HK-2 (cell line): ENCODE measurements at regions not wholly inside any gene's neighbourhood (a gene's known extent, or its start where the extent isn't known, plus 50 kb on each side); places are given as distances from the start of the nearest gene placed in this dataset.

Experiments used
- DNase-seq: peaks from one replicate; pipeline ENCODE4 v3.0.0-alpha.2; 2018; ENCODE audit not compliant: unreplicated experiment

DNA sequence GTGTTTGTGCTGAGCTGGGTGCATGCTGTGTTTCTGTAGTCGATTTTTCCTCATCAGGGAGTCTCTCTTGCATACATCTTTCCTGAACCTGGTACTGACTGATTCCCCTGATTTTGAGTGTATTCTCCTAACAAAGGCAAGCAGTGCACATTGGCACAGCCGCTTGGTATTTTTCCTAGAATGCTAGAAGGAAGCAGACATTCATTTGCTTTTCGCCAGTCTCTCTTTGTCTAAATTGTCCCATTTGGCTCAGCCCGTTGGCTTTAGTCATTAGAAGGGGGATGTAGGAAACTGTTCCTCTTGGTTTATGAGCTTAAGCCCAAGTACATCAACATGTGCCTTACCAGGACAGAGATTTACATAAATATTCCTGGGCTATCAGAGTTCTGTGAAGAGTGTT is 266.1 kb upstream of the TMTC4 start:
- DNase-seq = no peak

DNA sequence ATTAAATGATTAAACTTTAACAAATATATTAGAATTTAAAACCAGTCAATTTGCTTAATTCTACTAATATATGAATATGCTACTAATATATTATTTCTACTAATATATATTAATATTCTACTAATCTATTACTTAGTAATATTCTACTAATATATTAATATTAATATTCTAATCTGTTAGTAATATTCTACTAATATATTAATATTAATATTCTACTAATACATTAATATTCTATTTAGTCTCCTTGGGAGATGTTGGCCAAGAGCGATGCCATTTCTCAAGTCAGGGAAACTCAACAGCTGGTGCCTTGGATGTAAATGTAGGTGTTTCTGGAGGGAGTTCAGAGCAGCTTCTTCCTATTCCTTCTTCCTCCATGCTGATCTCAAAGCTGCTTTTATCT is 259.2 kb upstream of the TMTC4 start:
- no peak for DNase-seq

DNA sequence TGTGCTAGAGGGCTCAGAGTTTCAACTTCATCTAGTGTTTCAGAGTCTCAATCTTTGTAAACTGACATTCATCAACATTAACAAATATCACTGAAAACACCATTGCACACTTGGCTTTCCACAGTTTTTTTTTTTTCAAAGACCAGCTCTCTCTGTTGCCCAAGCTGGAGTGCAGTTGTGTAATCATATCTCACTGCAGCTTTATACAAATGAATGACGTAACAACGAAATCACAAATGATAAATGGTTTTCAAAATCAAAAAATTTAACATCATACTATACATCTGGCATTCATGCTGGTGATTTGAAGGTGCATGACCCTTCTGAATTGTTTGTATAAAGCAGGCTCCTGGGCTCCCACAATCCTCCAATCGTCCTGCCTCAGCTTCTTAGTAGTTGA is 248.0 kb upstream of the TMTC4 start:
- no peak for DNase-seq

DNA sequence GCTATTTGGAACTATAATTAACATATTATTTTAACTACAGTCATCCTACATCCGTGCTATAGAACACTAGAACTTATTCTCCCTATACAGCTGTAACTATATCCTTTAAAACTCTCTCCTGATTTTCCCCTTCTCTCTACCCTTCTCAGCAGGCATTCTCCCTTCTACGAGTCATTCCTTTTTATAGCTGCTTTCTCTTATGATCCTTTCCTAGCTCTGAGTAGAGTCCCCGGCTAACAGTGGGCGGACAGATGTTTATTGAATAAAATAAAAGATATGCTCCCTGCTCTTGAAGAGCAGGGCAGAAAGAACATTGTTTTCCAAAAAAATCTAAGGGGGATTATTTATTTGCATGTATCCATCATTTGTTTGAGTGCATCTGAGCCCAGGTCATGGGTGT is 246.5 kb upstream of the TMTC4 start:
- DNase-seq = no peak

DNA sequence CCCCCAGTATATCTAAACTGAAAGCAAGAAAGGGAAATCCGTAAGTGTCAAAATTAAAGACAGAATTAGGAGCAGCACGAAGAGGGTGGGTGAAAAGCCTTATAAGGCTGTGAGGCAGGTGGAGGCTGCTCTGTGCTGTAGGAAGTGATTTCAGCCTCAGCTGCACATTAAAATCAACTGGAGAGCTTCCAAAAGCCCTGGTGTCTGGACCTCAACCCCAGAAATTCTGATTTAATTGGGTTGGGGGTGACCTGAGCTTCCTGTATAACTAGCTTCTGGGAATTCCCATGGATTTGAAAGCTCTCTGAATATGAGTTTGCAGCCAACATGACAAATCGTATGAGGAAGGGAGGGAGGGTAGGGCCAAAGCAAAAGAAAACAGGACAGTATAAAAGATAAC is 242.4 kb upstream of the TMTC4 start:
- DNase-seq = no peak

DNA sequence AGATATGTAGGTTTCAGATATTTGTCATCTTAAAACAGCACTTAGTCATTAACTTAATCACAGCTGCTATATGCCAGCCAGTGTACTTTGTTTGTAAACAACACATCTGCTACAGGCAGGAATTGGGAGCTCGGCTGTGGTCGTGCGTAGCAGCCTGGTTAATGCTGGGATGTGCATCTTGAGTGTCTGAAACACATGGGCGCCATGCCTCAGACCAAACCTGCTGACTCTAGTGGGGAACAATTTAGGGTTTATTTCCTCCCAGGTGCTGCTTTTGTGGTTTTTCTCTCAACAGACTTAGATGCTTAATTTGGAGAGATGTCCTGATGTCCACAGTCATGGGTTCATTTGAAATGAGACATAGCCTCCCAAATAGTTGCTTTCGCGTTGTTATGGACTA is 238.5 kb upstream of the TMTC4 start:
- no peak for DNase-seq

DNA sequence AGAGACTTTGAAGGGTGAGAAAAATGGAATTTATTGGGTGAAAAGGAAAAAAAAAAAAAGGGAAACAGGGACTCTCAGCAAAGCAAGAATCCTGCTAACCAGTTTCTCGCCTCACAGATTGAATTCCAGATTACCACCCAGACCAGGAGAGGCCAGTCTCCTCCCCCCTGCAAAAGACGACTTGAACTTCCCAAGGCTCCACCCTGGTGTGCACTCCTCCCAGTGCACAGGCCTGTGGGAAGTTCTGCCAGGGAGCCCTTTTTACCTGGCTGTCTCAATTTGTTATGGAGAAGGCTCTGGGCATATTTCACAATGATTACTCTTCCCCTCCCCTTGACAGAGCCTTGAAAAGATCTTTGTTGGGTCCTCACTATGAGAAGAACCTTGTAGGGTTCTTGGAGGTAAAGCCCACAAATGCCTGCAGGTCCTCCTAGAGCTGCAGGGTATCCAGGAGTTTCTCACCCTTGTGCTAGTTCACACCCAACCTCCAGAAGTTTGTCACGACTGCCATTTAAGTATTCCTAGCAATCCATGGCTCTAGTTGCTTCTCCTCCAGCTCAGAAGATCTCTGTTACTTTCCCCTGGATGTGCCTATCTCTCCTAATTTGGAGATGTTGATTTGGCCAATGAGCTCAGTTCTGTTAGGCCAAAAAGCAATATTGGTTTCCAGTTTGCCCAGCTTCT is 229.8 kb upstream of the TMTC4 start:
- DNase-seq = no peak

DNA sequence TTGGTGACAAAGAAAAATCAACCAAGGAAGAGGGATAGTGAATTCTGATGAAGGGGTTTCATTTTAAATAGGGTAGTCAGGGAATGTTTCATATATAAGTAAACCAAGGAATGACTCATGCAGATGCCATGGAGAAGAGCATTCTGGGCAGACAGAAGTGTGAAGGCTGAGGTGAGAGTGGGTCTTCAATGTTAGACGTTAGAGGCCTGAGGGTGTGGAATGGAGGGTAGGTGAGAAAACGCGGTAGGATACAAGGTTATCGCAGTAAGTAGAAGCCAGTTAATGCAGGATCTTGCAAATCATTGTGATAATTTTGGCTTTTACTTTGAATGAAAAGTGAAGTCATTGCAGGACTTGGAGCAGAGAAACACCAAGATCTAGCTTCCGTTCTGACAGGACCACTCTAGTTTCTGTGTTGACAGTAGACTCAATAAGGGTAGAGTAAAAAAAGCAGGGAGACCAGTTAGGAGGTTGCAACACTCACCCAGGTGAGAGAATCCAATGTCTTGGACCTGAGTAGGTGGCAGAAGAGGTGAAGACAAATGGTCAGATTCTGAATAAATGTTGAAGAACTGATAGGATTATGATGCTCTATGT is 225.2 kb upstream of the TMTC4 start:
- no peak for DNase-seq

DNA sequence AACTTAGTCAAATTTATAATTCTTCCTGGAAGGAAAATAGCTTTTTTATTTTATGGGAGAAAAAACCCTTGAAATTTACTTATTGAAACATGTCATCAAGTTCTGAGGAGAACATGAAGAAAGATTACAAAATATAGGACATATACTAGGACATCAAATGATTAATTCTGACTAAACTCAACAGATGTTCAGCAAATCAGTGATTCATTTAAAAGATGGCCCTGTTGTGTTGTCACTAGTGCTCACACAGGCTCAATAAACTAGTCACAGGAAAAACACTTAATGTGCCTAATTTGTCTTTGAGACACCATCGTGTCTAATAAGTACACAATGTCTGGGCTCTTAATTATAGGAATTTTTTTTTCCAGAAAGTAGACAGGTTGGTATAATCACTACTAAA is 223.8 kb upstream of the TMTC4 start:
- no peak for DNase-seq

DNA sequence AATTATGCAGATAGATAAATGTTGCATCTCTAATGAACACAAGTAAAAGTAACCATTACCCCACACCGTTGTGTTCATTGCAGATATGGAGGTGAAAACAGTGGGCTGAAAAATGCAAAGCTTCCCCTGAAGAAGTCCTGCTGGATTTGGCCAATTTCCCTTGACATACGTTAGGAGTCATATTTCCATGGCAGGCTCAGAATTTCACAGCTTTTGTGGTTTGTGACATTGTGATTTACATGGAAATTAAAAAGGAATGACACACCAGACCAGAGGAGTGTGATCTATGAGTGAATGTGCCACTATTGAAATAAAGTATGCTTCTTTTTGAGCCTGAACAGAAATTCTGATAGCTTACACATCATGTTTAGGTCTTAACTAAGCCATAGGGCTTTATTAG is 221.1 kb upstream of the TMTC4 start:
- no peak for DNase-seq

DNA sequence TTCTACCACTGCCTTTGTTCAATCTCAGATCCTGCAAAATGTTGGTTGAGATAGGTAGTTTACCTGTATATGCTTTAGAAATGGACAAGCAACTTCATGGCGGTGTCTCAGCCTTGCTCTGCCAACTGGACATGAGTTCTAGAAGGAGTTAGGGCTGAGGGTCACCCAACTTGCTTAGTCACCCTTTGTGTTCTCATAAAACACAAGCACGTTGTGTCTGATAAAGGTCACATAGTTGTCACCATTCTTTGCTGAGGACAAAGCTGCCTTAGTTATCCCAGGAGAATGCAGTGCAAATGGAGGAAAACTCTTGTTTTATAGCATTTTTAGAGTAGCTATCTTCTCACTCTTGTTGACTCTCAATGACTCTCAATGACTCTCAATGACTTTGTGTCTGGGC is 218.4 kb upstream of the TMTC4 start:
- no peak for DNase-seq

DNA sequence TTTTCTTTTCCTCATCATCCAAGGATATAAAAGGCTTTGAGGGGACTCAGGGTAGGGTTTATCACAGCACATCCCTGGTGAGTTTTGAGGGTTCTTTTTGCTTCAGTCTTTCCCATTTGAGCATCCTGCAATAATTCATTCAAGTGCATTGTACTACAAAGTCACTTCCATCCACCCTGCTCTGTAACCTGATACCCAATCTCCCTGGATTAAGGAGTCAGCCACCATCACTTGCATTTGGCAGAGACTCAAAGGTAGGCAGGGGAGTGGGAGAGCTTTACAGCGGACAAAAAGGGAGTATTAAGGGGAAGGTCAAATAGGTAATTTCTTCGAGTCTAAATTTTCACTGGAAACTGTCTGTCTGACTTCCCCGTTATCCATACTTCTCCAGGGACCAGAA is 216.1 kb upstream of the TMTC4 start:
- DNase-seq = no peak

DNA sequence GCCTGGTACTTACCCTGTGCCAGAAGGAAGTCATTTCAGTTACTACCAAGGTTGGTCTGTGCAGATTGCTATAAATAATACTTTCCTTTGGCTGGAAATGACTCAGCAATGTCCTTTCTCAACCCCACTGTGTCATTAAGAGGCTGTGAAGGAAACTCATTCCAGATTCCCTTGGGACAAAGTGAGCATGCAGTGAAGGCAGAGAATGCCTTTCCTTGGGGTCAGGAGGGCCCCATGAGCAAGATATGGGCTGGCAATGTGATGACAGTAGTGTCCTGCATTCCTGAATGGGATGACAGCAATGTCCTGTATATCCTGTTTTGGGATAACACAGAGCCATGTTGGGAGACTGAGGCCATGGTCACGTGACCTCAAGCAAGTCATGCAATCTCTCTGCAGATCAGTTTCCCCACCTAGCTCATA is 213.1 kb upstream of the TMTC4 start:
- peak; percentile 9 for DNase-seq

DNA sequence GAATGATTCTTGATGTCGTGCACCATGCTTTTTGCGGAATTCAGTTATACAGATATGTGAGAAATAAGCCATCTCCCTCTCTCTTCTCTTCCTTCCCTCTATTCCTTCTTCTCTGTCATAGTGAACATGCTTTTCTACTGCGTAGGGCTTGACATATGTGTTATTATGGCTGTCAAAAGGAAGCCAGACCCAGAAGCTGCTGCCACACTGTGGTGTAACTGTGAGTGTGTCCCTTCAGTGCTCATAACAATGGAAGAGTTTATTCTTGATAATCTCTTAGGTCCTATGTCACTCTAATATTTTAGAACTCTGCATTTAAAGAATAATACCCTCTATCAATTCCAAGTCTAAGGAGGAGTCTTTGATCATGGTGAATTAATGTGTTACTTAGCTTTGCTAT is 208.9 kb upstream of the TMTC4 start:
- no peak for DNase-seq

DNA sequence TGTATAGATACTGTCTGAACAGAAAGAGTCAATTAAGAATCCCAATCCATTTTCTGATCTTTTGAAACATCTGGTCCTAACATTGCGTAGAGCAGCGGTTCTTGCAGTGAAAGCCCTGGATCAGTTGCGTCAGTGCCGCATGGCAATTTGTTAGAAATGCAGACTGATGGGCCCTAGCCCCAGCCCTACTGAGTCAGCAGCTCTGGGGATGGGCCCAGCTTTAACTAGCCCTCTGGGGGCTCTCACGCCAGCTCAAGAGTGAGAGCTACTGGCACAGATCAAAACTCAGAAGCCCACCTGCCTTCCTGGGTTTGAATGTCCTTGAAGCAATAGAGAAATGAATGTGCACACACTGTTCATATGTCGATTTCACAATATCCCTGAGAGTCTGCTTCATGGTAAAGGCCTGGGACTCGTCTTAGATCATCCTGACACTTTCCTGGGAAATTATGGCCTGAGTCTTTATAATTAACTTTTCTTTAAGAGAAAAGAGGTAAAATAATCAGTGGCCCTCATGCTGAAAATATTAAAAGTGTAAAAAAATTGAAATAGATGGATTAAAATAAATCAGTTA is 206.8 kb upstream of the TMTC4 start:
- no peak for DNase-seq

DNA sequence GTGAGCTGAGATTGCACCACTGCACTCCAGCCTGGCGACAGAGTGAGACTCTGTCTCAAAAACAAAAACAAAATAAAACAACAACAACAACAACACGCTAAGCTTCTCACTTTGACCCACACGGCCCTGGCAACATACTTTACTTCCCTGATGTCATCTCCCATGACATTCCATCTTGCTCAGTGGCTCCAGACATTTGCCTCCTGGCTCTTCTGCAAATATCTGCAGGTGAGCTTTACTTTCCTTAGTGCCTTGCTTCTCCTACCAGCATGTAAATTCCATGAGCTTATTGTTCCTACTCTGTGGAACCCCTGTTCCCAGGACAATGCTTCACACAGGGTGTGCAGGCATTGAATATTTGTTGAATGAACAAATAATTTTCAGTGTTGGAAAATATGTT is 205.6 kb upstream of the TMTC4 start:
- no peak for DNase-seq

DNA sequence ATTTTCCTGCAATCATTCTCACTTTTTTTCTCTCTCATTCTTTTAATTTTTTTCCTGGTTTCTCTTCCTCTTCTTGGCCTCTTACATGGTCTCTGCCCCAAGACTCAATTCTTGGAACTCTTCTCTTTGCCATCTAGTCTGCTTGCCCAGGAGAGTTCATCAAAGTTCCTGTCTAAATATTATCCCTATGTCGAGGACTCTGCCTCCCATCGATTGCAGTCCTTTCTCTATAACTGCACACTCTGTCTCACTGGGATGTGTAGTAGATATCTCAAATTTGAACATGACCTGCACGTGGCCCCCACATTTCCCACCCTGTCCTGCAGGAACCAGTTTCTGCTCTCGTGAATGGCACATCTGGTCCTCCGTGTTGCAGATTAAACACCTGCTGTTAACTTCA is 204.7 kb upstream of the TMTC4 start:
- no peak for DNase-seq

DNA sequence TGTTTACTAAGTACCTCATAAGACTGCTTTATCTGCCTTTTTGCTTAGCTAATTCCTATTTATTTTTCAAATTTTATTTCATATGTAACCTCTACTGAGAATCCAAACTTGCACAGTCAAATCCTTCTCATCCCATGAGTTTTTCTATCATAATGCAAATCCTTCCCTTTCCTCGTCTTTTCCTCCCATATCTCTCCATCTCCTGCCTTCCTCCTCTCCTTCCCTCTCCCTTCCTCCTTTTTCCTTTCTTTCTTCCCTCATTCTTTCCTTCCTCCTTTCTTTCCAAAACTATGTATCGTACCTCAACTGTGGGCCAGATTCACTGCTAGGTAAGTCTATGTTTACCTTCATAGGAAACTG is 201.4 kb upstream of the TMTC4 start:
- DNase-seq = no peak

DNA sequence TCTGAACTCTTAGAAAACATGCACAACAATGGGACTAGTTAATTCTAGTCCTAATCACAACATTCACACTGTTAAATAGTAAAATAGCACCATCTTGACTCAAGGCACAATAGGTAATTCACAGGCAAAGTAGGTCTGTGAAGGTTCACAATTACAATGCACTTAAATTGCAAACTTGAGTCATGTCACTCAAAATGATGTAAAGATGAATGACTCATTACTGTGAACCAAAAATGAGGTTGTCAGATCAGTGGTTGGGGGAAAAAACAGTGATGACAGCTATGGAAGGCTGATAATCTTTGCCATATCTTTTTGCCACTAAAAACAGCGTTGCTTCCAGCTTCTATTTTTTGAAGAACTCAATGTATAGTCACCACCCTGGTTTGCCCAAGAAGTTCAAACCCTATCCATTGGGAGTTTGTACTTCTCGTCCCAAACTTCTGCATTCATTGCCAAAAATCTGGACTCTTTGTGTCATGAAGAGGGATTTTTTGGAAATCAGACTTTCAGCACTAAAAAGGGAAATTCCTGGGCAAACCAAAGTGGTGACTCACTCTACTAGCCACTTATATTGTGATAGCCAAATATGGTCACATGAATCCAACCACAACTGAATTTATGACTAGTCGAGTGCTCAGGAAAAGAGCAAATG is 200.9 kb upstream of the TMTC4 start:
- DNase-seq = peak; percentile 3

DNA sequence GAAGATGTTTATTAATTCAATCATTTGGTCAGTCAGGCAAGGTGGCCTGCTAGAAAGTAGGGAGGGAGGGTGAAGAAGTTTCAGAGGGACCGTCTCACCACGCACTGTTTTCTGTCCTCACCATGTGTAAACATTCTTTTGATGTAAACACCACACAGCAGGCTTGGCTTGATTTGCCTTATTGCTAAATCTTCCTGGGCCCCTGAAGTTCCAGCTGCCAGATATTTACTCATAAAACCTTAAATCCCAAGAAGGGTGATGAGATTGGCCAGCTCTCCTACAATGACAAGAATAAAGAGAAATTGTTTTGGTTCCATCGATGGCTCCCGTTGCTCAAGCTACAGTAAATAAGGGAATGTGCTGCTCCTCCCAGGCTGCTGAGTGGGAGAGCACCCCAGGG is 198.2 kb upstream of the TMTC4 start:
- DNase-seq = no peak

DNA sequence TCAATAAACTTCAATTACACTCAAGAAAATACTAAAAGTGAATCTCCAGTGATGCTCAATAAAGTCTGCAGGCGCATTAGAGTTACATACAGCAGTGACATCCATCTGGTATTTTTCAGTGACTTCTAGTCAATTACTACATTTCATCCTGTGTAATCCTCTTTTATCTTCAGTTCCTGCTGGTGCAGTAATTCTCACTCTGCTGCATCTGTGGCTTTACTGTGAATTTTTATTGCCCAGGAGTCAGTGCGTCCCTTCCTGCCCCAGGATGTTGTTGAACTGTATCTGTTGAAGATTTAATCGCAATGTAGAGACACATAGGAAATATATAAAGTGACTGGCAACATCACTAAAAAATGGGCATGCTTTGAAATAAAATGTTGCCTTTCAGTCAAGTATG is 196.3 kb upstream of the TMTC4 start:
- DNase-seq = no peak

DNA sequence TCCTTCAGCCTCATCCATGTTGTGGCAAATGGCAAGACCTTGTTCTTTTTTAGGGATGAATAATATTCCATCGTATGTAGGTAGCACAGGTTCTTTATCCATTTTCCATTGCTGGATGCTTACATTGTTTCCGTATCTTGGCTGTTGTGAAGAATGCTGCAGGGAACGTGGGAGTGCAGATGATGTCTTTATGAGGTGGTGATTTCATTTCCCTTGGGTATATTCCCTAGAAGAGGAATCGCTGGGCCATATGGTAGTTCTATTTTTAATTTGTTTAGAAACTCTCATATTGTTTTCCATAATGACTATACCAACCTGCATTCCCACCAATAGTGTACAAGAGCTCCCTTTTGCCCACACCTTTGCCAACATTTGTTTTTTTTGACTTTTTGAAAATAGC is 186.3 kb upstream of the TMTC4 start:
- no peak for DNase-seq

DNA sequence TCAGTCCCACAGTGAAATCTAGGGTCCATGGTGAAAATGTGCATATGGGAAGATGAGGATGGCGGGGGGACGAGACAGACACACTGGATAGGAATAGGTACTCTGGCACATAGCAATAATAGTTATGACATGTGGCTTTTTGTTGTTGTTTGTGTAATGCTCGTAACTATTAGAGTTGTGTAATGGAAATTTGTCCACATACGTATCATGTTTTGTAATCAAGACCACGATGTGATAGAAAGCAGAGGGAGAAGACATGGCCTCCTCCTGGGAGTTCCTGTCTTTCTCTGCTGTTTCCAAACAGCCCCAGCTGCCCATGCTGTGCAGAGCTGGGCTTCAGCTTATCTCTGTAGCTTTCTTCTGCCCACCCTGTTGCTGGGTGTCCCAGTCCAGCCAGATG is 185.3 kb upstream of the TMTC4 start:
- no peak for DNase-seq
